Right atrium auricular region (tissue), 2 donors: ENCODE measurements at regions not wholly inside any gene's neighbourhood (a gene's known extent, or its start where the extent isn't known, plus 50 kb on each side); places are given as distances from the start of the nearest gene placed in this dataset.

Experiments
- DNase-seq: peaks from one replicate; pipeline ENCODE4 v3.0.0-alpha.2; 2019; ENCODE audit warnings: low spot score
- H3K27ac ChIP-seq, 2 donors: fragments of 200-600 bp; sonication (generic); 1 replicate in 1 of 2; 2 replicates in 1 of 2; pipeline ENCODE4 v1.5.1; 2016 to 2019
- H3K27me3 ChIP-seq, 2 donors: fragments of 200-600 bp; sonication (generic); one replicate each; pipeline versions ENCODE4 v1.5.1 to v1.6.0; 2017 to 2019
- H3K36me3 ChIP-seq: fragments of 200-600 bp; sonication (generic); one replicate; pipeline ENCODE4 v1.5.1; 2016
- H3K4me1 ChIP-seq, 2 donors: fragments of 200-600 bp; sonication (generic); one replicate each; pipeline versions ENCODE4 v1.5.1 to v1.6.0; 2017 to 2019
- H3K4me3 ChIP-seq, 2 donors: fragments of 200-600 bp; sonication (generic); 1 replicate in 1 of 2; 2 replicates in 1 of 2; pipeline ENCODE4 v1.5.1; 2017 to 2019; ENCODE audit warnings: mild to moderate bottlenecking in 1 of 2, moderate library complexity in 1 of 2
- H3K9me3 ChIP-seq, 2 donors: fragments of 200-600 bp; sonication (generic); one replicate each; pipeline ENCODE4 v1.5.1; 2019
- CTCF ChIP-seq, 2 donors: fragments of 200-600 bp; sonication (generic); IDR thresholded peaks; one replicate each; pipeline ENCODE4 v1.5.1; 2019; ENCODE audit warnings: antibody characterized with exemption in 2 of 2

DNA sequence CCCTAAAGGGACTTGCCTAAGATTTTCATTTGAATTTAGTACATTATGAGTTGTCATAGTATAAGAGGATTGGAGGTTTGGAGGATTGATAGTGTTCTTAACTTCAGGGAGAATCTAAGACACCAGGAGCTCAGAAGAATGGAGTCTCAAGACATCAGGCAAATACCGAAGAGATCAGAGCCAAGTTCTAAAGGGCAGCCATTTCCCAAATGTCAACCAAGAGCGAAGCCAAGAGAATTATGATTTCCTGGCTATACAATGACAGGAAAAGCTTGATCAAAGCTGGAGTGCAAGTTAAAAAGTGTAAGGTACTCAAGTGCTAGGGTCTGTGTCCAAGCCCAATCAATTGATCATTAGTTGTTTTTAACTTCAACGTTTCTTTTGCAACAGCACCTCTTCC, 283.0 kb upstream of the FN1 start:
- Histone ChIP-seq H3K27ac (no peak overlapping the region), H3K27me3 (no peaks in the 10 kb centered on the region), H3K4me3 (no peak overlapping the region), H3K9me3 (no peaks in the 10 kb centered on the region), H3K4me1 (peaks cover 0 to 18% of the 10 kb centered on the region in 2 donors), H3K36me3 (no peaks in the 10 kb centered on the region)
- no peak for TF ChIP-seq CTCF (IDR thresholded peaks at IDR 0.05)
- no peak for DNase-seq

DNA sequence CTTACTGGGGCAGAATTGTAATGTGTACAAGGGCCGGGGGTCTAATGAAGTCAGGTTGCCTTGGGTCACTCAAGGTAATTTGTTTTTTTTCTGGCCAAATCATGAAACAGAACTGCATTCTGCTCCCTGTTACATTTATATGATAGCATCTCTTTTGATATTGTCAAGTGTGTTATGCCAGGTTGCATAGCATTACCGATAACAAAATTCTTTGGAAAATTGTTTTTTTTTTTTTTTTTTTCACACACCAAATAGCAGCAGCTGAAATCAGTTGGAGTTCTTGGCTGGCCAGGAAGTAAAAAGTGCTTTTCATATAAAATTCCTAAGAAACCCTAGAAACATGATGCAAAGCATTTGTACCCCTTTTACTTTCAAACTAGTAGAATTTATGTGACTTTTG, 282.6 kb upstream of the FN1 start:
- Histone ChIP-seq H3K27me3 (no peaks in the 10 kb centered on the region), H3K4me3 (no peak overlapping the region)

GRCh38 chr2:215717501-215718381, 281.9 kb upstream of the FN1 start:
- H3K27ac ChIP-seq: peak overlapping the region in 1 of 2 donors; percentile 64
- no peaks in the 10 kb centered on the region for H3K36me3 ChIP-seq
- H3K27me3 ChIP-seq: no peaks in the 10 kb centered on the region
- TF ChIP-seq CTCF (IDR thresholded peaks at IDR 0.05): no peak
- H3K9me3 ChIP-seq: no peaks in the 10 kb centered on the region
- H3K4me1 ChIP-seq: peaks cover 0 to 27% of the 10 kb centered on the region in 2 donors
- DNase-seq: no peak
- H3K4me3 ChIP-seq: no peak overlapping the region

More for the DNA sequence above, 282.6 kb upstream of the FN1 start:
- peaks cover 0 to 20% of the 10 kb centered on the region in 2 donors for H3K4me1 ChIP-seq
- no peaks in the 10 kb centered on the region for H3K9me3 ChIP-seq
- no peak for DNase-seq
- no peaks in the 10 kb centered on the region for H3K36me3 ChIP-seq
- TF ChIP-seq CTCF (IDR thresholded peaks at IDR 0.05): no peak
- peak overlapping the region in 1 of 2 donors; percentile 64 for H3K27ac ChIP-seq

DNA sequence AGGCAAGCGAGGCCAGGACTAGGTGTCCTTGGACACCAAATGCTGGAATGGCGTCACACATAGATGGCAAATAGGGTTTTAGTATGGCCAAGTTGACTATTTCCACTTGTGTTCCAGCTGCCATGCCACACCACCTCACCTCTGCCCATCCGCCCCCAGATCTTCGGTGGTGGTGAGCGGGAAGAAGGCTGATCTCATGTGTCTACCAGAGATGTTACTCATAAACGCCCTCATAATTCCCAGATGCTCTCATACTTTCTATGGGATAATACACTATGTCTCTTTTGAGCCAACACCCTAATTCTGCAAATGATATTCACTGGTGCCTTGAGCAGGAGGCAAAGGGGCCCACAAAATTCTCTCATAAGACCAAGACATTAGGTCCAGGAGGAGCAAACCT, 281.1 kb upstream of the FN1 start:
- no peak for TF ChIP-seq CTCF (IDR thresholded peaks at IDR 0.05)
- DNase-seq: no peak
- Histone ChIP-seq H3K4me3 (no peak overlapping the region), H3K27me3 (no peaks in the 10 kb centered on the region), H3K4me1 (peaks cover 0 to 35% of the 10 kb centered on the region in 2 donors), H3K36me3 (no peaks in the 10 kb centered on the region), H3K9me3 (no peaks in the 10 kb centered on the region), H3K27ac (peak overlapping the region in 1 of 2 donors; percentile 64)

DNA sequence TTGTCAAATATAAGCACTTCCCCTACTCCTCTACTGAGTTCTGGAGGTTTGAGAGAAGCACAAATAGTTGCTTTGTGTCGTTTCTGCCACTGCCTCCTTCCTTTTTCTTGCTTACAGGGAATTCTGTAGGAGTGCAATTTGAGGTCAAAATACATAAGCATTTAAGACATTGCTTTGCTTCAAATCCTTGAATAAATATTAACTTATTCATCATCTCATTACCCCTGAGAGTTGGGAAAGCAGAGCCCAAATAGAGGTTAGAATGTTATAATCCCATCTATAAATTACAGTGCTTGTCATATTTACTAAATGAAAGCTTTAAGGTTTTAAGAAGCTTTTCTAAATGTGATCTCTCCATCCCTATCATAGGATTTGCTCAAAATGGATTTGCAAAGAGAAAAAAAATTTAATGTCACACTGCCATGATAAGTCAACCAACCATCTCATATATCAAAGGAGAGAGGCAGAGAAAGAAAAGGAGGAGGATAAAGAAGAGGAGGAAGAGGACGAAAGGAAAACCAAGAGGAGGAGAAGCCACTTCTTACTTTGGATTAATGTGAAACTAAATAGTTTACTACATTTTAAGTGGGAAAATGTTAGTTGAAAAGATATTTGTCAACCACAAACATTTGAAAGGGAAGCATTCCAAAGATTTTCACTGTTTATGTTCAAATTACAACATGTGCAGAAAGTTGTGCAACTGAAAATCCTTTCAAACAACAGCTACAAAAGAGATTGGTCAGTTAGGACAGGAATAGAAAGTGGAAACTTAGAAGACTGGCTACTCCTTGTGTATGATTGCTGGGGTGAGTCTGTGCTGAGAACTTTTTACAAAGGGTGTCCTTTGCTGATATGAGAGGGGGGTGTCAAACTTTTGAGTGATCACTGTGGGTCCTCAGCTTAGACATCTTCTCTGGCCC, 277.3 kb upstream of the FN1 start:
- DNase-seq: no peak
- H3K9me3 ChIP-seq: no peaks in the 10 kb centered on the region
- H3K4me3 ChIP-seq: no peak overlapping the region
- H3K4me1 ChIP-seq: peaks cover 0 to 36% of the 10 kb centered on the region in 2 donors
- no peak for TF ChIP-seq CTCF (IDR thresholded peaks at IDR 0.05)
- H3K27me3 ChIP-seq: no peaks in the 10 kb centered on the region
- H3K27ac ChIP-seq: peak overlapping the region in 1 of 2 donors; percentile 36
- H3K36me3 ChIP-seq: no peaks in the 10 kb centered on the region
